ENCODE measurements at regions not wholly inside any gene's neighbourhood (a gene's known extent, or its start where the extent isn't known, plus 50 kb on each side); places are given as distances from the start of the nearest gene placed in this dataset.

DNA sequence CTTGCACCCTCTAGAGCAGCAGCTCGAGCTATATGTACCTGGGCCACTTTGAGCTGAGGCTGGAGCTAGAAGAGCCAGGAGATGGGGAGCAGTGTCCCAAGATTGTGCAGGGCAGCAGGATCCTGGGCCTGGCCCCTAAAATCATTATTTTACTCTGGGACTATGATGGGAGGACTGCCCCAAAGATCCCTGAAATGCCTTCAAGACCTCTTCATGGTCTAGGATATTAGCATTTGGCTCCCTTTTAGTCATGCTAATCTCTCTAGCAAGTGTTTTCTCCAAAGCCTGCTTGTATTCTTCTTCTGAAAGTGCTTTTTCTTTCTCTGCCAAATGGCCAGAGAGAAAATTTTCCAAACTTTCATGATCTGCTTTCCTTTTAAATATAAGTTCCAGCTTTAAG, 211.6 kb downstream of the PARM1 start:
- H3K14ac ChIP-seq (ENCODE audit: low read length), result no peak overlapping the region
- no peak overlapping the region for H3K9ac ChIP-seq (ENCODE audit: low read depth, low read length, poor library complexity)
- no peak for DNase-seq (ENCODE audit: low spot score)
- H3K4me2 ChIP-seq (ENCODE audit: insufficient read depth, low read length, poor library complexity, severe bottlenecking), result no peak overlapping the region
- H3K23ac ChIP-seq (ENCODE audit: low read depth, low read length, poor library complexity), result no peak overlapping the region
- H3K18ac ChIP-seq (ENCODE audit: low read length), result no peak overlapping the region
- no peak overlapping the region for H2BK5ac ChIP-seq (ENCODE audit: low read length)
- H2AK5ac ChIP-seq (ENCODE audit: low read depth, low read length), result no peak overlapping the region
- no peak overlapping the region for H3K27ac ChIP-seq (replicated peaks; ENCODE audit: low read length)
- H4K8ac ChIP-seq (ENCODE audit: low read depth, low read length), result no peak overlapping the region
- no peak overlapping the region for H2BK15ac ChIP-seq (ENCODE audit: low read length)
- no peaks in the 10 kb centered on the region for H3K27me3 ChIP-seq (ENCODE audit: control insufficient read depth in 3 of 3, insufficient read depth in 3 of 3, low read depth in 1 of 3, low read length in 3 of 3)
- WGBS, 2 donors (ENCODE audit: extremely low coverage in 2 of 2, insufficient read length in 2 of 2, insufficient replicate concordance in 1 of 2), result no CpG with 5 or more reads among the region's 1 CpG
- no peaks in the 10 kb centered on the region for H3K36me3 ChIP-seq (replicated peaks in 1 of 2; ENCODE audit: control insufficient read depth in 2 of 2, insufficient read depth in 2 of 2, low read length in 2 of 2)
- no peak overlapping the region for H4K91ac ChIP-seq (ENCODE audit: low read depth, low read length, poor library complexity)
- no peak overlapping the region for H3K4ac ChIP-seq (ENCODE audit: low read length)
- no peak overlapping the region for H2BK120ac ChIP-seq (ENCODE audit: low read depth, low read length)
- no peak overlapping the region for H3K4me3 ChIP-seq (ENCODE audit: low read length in 2 of 2)
- no peak overlapping the region for H2AFZ ChIP-seq (ENCODE audit: low read length)
- H3K9me3 ChIP-seq (replicated peaks in 1 of 2; ENCODE audit: control insufficient read depth in 2 of 2, insufficient read depth in 1 of 2, low read depth in 1 of 2, low read length in 2 of 2), result no peaks in the 10 kb centered on the region
- H3K4me1 ChIP-seq (ENCODE audit: control insufficient read depth in 2 of 2, insufficient read depth in 1 of 2, low read depth in 1 of 2, low read length in 2 of 2), result no peaks in the 10 kb centered on the region
- H3K79me1 ChIP-seq (ENCODE audit: low read depth, low read length), result no peaks in the 10 kb centered on the region
- H2BK12ac ChIP-seq (ENCODE audit: low read length), result no peak overlapping the region

- DNase-seq (ENCODE audit: low spot score), result no peak
- H3K27me3 ChIP-seq (ENCODE audit: control insufficient read depth in 3 of 3, insufficient read depth in 3 of 3, low read depth in 1 of 3, low read length in 3 of 3), result no peaks in the 10 kb centered on the region
- no peak overlapping the region for H2AFZ ChIP-seq (ENCODE audit: low read length)
- no peak overlapping the region for H3K18ac ChIP-seq (ENCODE audit: low read length)
- H3K4ac ChIP-seq (ENCODE audit: low read length), result no peak overlapping the region
- H3K4me2 ChIP-seq (ENCODE audit: insufficient read depth, low read length, poor library complexity, severe bottlenecking), result no peak overlapping the region
- H4K8ac ChIP-seq (ENCODE audit: low read depth, low read length), result no peak overlapping the region
- H2BK15ac ChIP-seq (ENCODE audit: low read length), result no peak overlapping the region
- no peak overlapping the region for H3K14ac ChIP-seq (ENCODE audit: low read length)
- H3K36me3 ChIP-seq (replicated peaks in 1 of 2; ENCODE audit: control insufficient read depth in 2 of 2, insufficient read depth in 2 of 2, low read length in 2 of 2), result no peaks in the 10 kb centered on the region
- no peaks in the 10 kb centered on the region for H3K9me3 ChIP-seq (replicated peaks in 1 of 2; ENCODE audit: control insufficient read depth in 2 of 2, insufficient read depth in 1 of 2, low read depth in 1 of 2, low read length in 2 of 2)
- no CpG with 5 or more reads among the region's 1 CpG for WGBS, 2 donors (ENCODE audit: extremely low coverage in 2 of 2, insufficient read length in 2 of 2, insufficient replicate concordance in 1 of 2)
- H3K4me1 ChIP-seq (ENCODE audit: control insufficient read depth in 2 of 2, insufficient read depth in 1 of 2, low read depth in 1 of 2, low read length in 2 of 2), result no peaks in the 10 kb centered on the region
- H2BK5ac ChIP-seq (ENCODE audit: low read length), result no peak overlapping the region
- no peak overlapping the region for H2BK120ac ChIP-seq (ENCODE audit: low read depth, low read length)
- no peak overlapping the region for H2BK12ac ChIP-seq (ENCODE audit: low read length)
- no peak overlapping the region for H3K9ac ChIP-seq (ENCODE audit: low read depth, low read length, poor library complexity)
- no peak overlapping the region for H2AK5ac ChIP-seq (ENCODE audit: low read depth, low read length)
- no peaks in the 10 kb centered on the region for H3K79me1 ChIP-seq (ENCODE audit: low read depth, low read length)
- no peak overlapping the region for H3K27ac ChIP-seq (replicated peaks; ENCODE audit: low read length)
- H3K4me3 ChIP-seq (ENCODE audit: low read length in 2 of 2), result no peak overlapping the region
- no peak overlapping the region for H3K23ac ChIP-seq (ENCODE audit: low read depth, low read length, poor library complexity)
- no peak overlapping the region for H4K91ac ChIP-seq (ENCODE audit: low read depth, low read length, poor library complexity)
Measured at GRCh38 chr4:75142850-75143249, 209.9 kb downstream of the PARM1 start.

- WGBS, 2 donors (ENCODE audit: extremely low coverage in 2 of 2, insufficient read length in 2 of 2, insufficient replicate concordance in 1 of 2), result no CpG with 5 or more reads among the region's 2 CpGs
- H3K9ac ChIP-seq (ENCODE audit: low read depth, low read length, poor library complexity), result no peak overlapping the region
- H2AFZ ChIP-seq (ENCODE audit: low read length), result no peak overlapping the region
- H2BK12ac ChIP-seq (ENCODE audit: low read length), result no peak overlapping the region
- H2BK120ac ChIP-seq (ENCODE audit: low read depth, low read length), result no peak overlapping the region
- H3K4me3 ChIP-seq (ENCODE audit: low read length in 2 of 2), result no peak overlapping the region
- H3K4me1 ChIP-seq (ENCODE audit: control insufficient read depth in 2 of 2, insufficient read depth in 1 of 2, low read depth in 1 of 2, low read length in 2 of 2), result no peaks in the 10 kb centered on the region
- H3K4me2 ChIP-seq (ENCODE audit: insufficient read depth, low read length, poor library complexity, severe bottlenecking), result no peak overlapping the region
- no peak overlapping the region for H3K14ac ChIP-seq (ENCODE audit: low read length)
- no peak overlapping the region for H3K27ac ChIP-seq (replicated peaks; ENCODE audit: low read length)
- no peak overlapping the region for H4K8ac ChIP-seq (ENCODE audit: low read depth, low read length)
- H3K27me3 ChIP-seq (ENCODE audit: control insufficient read depth in 3 of 3, insufficient read depth in 3 of 3, low read depth in 1 of 3, low read length in 3 of 3), result no peaks in the 10 kb centered on the region
- no peak overlapping the region for H3K18ac ChIP-seq (ENCODE audit: low read length)
- no peak overlapping the region for H2AK5ac ChIP-seq (ENCODE audit: low read depth, low read length)
- no peak overlapping the region for H3K23ac ChIP-seq (ENCODE audit: low read depth, low read length, poor library complexity)
- H3K79me1 ChIP-seq (ENCODE audit: low read depth, low read length), result no peaks in the 10 kb centered on the region
- no peak overlapping the region for H3K4ac ChIP-seq (ENCODE audit: low read length)
- DNase-seq (ENCODE audit: low spot score), result no peak
- H2BK5ac ChIP-seq (ENCODE audit: low read length), result no peak overlapping the region
- H2BK15ac ChIP-seq (ENCODE audit: low read length), result no peak overlapping the region
- H3K36me3 ChIP-seq (replicated peaks in 1 of 2; ENCODE audit: control insufficient read depth in 2 of 2, insufficient read depth in 2 of 2, low read length in 2 of 2), result no peaks in the 10 kb centered on the region
- no peaks in the 10 kb centered on the region for H3K9me3 ChIP-seq (replicated peaks in 1 of 2; ENCODE audit: control insufficient read depth in 2 of 2, insufficient read depth in 1 of 2, low read depth in 1 of 2, low read length in 2 of 2)
- H4K91ac ChIP-seq (ENCODE audit: low read depth, low read length, poor library complexity), result no peak overlapping the region
Measured at GRCh38 chr4:75142382-75142781, 209.5 kb downstream of the PARM1 start.

GRCh38 chr4:75141162-75141561, 208.2 kb downstream of the PARM1 start:
- no peak overlapping the region for H2BK15ac ChIP-seq (ENCODE audit: low read length)
- H4K91ac ChIP-seq (ENCODE audit: low read depth, low read length, poor library complexity), result no peak overlapping the region
- no peak overlapping the region for H3K9ac ChIP-seq (ENCODE audit: low read depth, low read length, poor library complexity)
- H3K4ac ChIP-seq (ENCODE audit: low read length), result no peak overlapping the region
- no peak overlapping the region for H2AK5ac ChIP-seq (ENCODE audit: low read depth, low read length)
- no peaks in the 10 kb centered on the region for H3K9me3 ChIP-seq (replicated peaks in 1 of 2; ENCODE audit: control insufficient read depth in 2 of 2, insufficient read depth in 1 of 2, low read depth in 1 of 2, low read length in 2 of 2)
- no peak overlapping the region for H3K4me3 ChIP-seq (ENCODE audit: low read length in 2 of 2)
- no peak overlapping the region for H3K4me2 ChIP-seq (ENCODE audit: insufficient read depth, low read length, poor library complexity, severe bottlenecking)
- no peaks in the 10 kb centered on the region for H3K79me1 ChIP-seq (ENCODE audit: low read depth, low read length)
- H3K27me3 ChIP-seq (ENCODE audit: control insufficient read depth in 3 of 3, insufficient read depth in 3 of 3, low read depth in 1 of 3, low read length in 3 of 3), result no peaks in the 10 kb centered on the region
- no peak overlapping the region for H3K18ac ChIP-seq (ENCODE audit: low read length)
- no peak overlapping the region for H2BK5ac ChIP-seq (ENCODE audit: low read length)
- no peak overlapping the region for H3K23ac ChIP-seq (ENCODE audit: low read depth, low read length, poor library complexity)
- no peaks in the 10 kb centered on the region for H3K36me3 ChIP-seq (replicated peaks in 1 of 2; ENCODE audit: control insufficient read depth in 2 of 2, insufficient read depth in 2 of 2, low read length in 2 of 2)
- H3K27ac ChIP-seq (replicated peaks; ENCODE audit: low read length), result no peak overlapping the region
- H4K8ac ChIP-seq (ENCODE audit: low read depth, low read length), result no peak overlapping the region
- H2BK12ac ChIP-seq (ENCODE audit: low read length), result no peak overlapping the region
- H2AFZ ChIP-seq (ENCODE audit: low read length), result no peak overlapping the region
- H2BK120ac ChIP-seq (ENCODE audit: low read depth, low read length), result no peak overlapping the region
- DNase-seq (ENCODE audit: low spot score), result no peak
- no peak overlapping the region for H3K14ac ChIP-seq (ENCODE audit: low read length)
- no peaks in the 10 kb centered on the region for H3K4me1 ChIP-seq (ENCODE audit: control insufficient read depth in 2 of 2, insufficient read depth in 1 of 2, low read depth in 1 of 2, low read length in 2 of 2)
